ENCODE measurements at regions not wholly inside any gene's neighbourhood (a gene's known extent, or its start where the extent isn't known, plus 50 kb on each side); places are given as distances from the start of the nearest gene placed in this dataset.
"Not testable (repeated sequence)": the region's sequence is repeated elsewhere in the genome, so short reads cannot be mapped to it uniquely, and the experiment has no call there.

- in situ Hi-C loops (cut with HindIII; ENCODE audit: low sequenced_read_pairs): no loop called here
- DNase-seq (ENCODE audit: low read depth, low spot score): no peak
- TF ChIP-seq CTCF (IDR thresholded peaks at IDR 0.05; ENCODE audit: low read depth, low read length): no peak
- no peak overlapping the region for H3K4me3 ChIP-seq (ENCODE audit: low read depth, low read length)
Measured at GRCh38 chr2:228355897-228356296, 174.4 kb upstream of the SPHKAP start.

GRCh38 chr2:228352980-228353379 is 171.5 kb upstream of the SPHKAP start:
- DNase-seq (ENCODE audit: low read depth, low spot score); in situ Hi-C loops (cut with HindIII; ENCODE audit: low sequenced_read_pairs); H3K4me3 ChIP-seq (ENCODE audit: low read depth, low read length): not testable (repeated sequence)

- in situ Hi-C loops (cut with HindIII; ENCODE audit: low sequenced_read_pairs): no loop called here
- no peak for TF ChIP-seq CTCF (IDR thresholded peaks at IDR 0.05; ENCODE audit: low read depth, low read length)
- H3K4me3 ChIP-seq (ENCODE audit: low read depth, low read length): no peak overlapping the region
- DNase-seq (ENCODE audit: low read depth, low spot score): no peak
Measured at GRCh38 chr2:228352048-228352447, 170.6 kb upstream of the SPHKAP start.

DNA sequence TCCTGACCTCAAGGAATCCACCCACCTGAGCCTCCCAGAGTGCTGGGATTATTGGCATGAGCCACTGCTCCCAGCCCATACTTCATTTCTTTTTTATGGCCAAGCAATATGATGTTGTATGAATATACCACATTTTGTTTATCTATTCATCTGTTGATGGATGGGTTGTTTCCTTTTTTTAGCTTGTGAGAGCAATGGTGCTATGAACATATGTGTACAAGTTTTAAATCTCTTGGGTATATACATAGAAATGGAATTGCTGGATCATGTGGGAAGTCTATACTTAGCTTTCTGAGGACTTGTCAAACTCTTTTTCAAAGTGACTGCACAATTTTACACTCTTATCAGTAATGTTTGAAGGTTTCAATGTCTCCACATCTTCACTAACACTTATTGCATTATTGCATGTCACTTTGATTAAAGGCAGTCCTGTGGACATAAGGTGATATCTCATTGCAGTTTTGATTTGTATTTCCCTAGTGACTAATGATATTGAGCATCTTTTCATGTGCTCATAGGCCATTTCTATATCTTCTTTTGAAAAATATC is 167.1 kb upstream of the SPHKAP start:
- in situ Hi-C loops (cut with HindIII; ENCODE audit: low sequenced_read_pairs): no loop called here
- H3K4me3 ChIP-seq (ENCODE audit: low read depth, low read length): no peak overlapping the region
- DNase-seq (ENCODE audit: low read depth, low spot score): no peak
- TF ChIP-seq CTCF (IDR thresholded peaks at IDR 0.05; ENCODE audit: low read depth, low read length): no peak

- no peak for DNase-seq (ENCODE audit: low read depth, low spot score)
- TF ChIP-seq CTCF (IDR thresholded peaks at IDR 0.05; ENCODE audit: low read depth, low read length): no peak
- in situ Hi-C loops (cut with HindIII; ENCODE audit: low sequenced_read_pairs): no loop called here
- no peak overlapping the region for H3K4me3 ChIP-seq (ENCODE audit: low read depth, low read length)
Measured at GRCh38 chr2:228344531-228344930, 163.0 kb upstream of the SPHKAP start.

DNA sequence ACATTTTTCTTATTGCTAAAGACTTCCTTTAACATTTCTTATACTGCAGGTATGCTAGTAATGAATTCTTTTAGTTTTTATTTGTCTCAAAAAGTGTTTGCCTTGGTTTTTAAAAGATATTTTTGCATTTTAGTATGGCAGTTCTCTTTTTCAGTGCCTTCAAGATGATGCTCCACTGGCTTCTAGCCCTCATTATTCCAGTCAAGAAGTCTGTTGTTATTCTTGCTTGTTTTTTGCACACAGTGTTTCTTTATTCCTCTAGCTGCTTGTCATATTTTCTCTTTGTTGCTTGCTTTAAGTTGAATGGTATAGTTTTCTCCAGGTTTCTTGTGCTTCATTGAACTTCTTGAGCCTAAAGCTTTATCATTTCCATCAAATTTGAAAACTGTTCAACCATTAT is 158.0 kb upstream of the SPHKAP start:
- H3K4me3 ChIP-seq (ENCODE audit: low read depth, low read length): no peak overlapping the region
- DNase-seq (ENCODE audit: low read depth, low spot score): no peak
- in situ Hi-C loops (cut with HindIII; ENCODE audit: low sequenced_read_pairs): no loop called here
- TF ChIP-seq CTCF (IDR thresholded peaks at IDR 0.05; ENCODE audit: low read depth, low read length): no peak

- no peak for TF ChIP-seq CTCF (IDR thresholded peaks at IDR 0.05; ENCODE audit: low read depth, low read length)
- DNase-seq (ENCODE audit: low read depth, low spot score): no peak
- H3K4me3 ChIP-seq (ENCODE audit: low read depth, low read length): no peak overlapping the region
- in situ Hi-C loops (cut with HindIII; ENCODE audit: low sequenced_read_pairs): no loop called here
Measured at GRCh38 chr2:228334180-228334579, 152.7 kb upstream of the SPHKAP start.
